ENCODE measurements at regions not wholly inside any gene's neighbourhood (a gene's known extent, or its start where the extent isn't known, plus 50 kb on each side); places are given as distances from the start of the nearest gene placed in this dataset.

DNA sequence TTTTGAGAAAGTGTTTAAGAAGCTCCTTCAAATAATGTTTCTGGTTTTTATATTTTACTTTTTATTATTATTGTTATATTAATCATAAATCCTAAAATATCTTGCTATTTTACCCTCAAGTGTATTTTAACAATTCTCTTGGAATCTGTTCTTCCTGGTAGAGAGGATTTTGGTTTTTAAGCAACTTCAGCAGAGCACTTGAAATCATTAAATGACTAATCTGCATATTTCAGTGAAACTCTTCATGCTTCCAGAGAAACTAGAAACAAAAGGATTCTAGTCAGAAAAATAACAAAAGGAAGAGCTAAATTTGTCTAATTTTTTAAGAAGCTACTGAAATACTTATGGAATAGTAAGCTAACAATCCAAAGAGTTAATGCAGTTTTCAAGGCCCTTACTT lies 1057.3 kb downstream of the TLE1 start:
- ATAC-seq (ENCODE audit: low FRiP score in 2 of 2): no peak
- Histone ChIP-seq H3K27me3 (no peaks in the 10 kb centered on the region), H3K4me3 (no peak overlapping the region), H3K4me1 (no peaks in the 10 kb centered on the region), H3K36me3 (no peaks in the 10 kb centered on the region), H3K9me3 (no peaks in the 10 kb centered on the region), H3K27ac (no peak overlapping the region)
- TF ChIP-seq POLR2AphosphoS5 (IDR thresholded peaks at IDR 0.05): no peak
- no peak for TF ChIP-seq EP300 (IDR thresholded peaks at IDR 0.05)
- no peak for TF ChIP-seq POLR2A (IDR thresholded peaks at IDR 0.05)
- no peak for DNase-seq

DNA sequence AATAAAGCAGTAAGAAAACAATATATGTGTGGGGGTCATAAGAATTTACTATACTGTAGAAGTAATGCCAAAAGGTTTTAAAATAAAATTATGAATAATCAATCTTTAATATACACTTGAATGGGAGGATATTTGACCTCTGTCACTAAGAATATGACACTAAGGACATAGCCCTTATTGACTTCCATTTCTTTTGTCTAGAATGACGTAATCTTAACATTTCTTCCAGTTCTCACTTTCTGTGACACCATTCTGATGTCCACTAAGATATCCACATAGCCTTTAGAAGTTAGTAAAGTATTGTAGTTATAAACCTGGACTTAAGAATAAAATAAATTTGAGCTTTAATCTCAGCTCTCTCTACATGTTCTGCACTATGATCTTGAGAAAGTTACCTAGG lies 1050.7 kb downstream of the TLE4 start:
- H3K9me3 ChIP-seq: no peaks in the 10 kb centered on the region
- WGBS, 2 donors: 72 to 78% methylated on average over 1 of the region's 1 CpG
- ATAC-seq (ENCODE audit: low FRiP score in 2 of 2) (no peak), DNase-seq (no peak)
- no peaks in the 10 kb centered on the region for H3K4me1 ChIP-seq
- H3K36me3 ChIP-seq: no peaks in the 10 kb centered on the region
- no peak for TF ChIP-seq EP300 (IDR thresholded peaks at IDR 0.05)
- TF ChIP-seq, protein P1, sequence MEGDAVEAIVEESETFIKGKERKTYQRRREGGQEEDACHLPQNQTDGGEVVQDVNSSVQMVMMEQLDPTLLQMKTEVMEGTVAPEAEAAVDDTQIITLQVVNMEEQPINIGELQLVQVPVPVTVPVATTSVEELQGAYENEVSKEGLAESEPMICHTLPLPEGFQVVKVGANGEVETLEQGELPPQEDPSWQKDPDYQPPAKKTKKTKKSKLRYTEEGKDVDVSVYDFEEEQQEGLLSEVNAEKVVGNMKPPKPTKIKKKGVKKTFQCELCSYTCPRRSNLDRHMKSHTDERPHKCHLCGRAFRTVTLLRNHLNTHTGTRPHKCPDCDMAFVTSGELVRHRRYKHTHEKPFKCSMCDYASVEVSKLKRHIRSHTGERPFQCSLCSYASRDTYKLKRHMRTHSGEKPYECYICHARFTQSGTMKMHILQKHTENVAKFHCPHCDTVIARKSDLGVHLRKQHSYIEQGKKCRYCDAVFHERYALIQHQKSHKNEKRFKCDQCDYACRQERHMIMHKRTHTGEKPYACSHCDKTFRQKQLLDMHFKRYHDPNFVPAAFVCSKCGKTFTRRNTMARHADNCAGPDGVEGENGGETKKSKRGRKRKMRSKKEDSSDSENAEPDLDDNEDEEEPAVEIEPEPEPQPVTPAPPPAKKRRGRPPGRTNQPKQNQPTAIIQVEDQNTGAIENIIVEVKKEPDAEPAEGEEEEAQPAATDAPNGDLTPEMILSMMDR (IDR thresholded peaks at IDR 0.05): no peak
- TF ChIP-seq POLR2AphosphoS5 (IDR thresholded peaks at IDR 0.05): no peak
- no peak for TF ChIP-seq POLR2A (IDR thresholded peaks at IDR 0.05)
- no peak overlapping the region for H3K4me3 ChIP-seq
- no peak overlapping the region for H3K27ac ChIP-seq
- H3K27me3 ChIP-seq: no peaks in the 10 kb centered on the region

DNA sequence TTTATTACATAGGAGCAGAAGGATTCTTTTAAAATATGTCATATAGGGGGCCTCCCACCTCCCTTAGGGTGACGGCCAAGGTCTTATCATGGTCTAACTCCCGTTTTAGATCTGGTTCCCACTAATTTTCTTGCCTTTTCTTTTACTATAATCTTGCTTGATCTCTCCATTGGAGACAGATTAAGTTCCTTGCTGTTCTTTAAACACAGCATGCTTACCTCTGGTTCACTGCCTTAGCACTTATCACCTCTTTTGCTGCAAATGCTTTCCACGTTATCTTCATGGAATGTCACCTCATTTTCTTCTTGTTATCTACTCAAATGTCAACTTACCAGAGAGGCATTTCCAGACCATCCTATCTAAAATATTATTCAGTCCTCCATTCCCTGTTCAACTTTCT lies 1047.6 kb downstream of the TLE4 start:
- 30 to 54% methylated on average over 3 of the region's 3 CpGs for WGBS, 2 donors
- no peak for DNase-seq
- Histone ChIP-seq H3K9me3 (no peaks in the 10 kb centered on the region), H3K4me3 (no peak overlapping the region), H3K27me3 (no peaks in the 10 kb centered on the region), H3K4me1 (no peaks in the 10 kb centered on the region), H3K36me3 (no peaks in the 10 kb centered on the region), H3K27ac (no peak overlapping the region)
- ATAC-seq (ENCODE audit: low FRiP score in 2 of 2): no peak
- TF ChIP-seq, protein P1 (IDR thresholded peaks at IDR 0.05): no peak
- TF ChIP-seq POLR2AphosphoS5 (IDR thresholded peaks at IDR 0.05) (no peak), POLR2A (IDR thresholded peaks at IDR 0.05) (no peak), EP300 (IDR thresholded peaks at IDR 0.05) (no peak)

DNA sequence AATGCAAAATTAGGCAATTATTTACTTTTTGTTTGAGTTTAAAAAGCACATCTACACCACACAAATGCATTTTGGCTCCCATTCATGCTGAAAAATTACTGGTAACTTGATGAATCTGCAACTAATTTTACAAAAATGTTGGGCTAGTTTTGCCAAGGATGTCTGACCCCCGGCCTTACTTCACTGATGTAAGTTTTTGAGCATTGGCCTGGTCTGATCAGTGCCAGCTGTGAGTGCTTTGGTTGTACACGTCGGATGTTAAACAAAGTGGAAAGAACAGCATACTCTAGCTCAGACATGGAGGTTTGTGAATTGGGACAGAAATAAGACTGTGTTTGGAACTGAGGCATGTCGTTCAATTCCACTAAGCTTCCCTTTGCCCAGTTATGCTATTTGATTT lies 1044.2 kb downstream of the TLE4 start:
- TF ChIP-seq POLR2AphosphoS5 (IDR thresholded peaks at IDR 0.05): no peak
- TF ChIP-seq EP300 (IDR thresholded peaks at IDR 0.05): no peak
- TF ChIP-seq POLR2A (IDR thresholded peaks at IDR 0.05): no peak
- TF ChIP-seq, protein P1 (IDR thresholded peaks at IDR 0.05): no peak
- Histone ChIP-seq H3K27ac (no peak overlapping the region), H3K4me3 (no peak overlapping the region), H3K27me3 (no peaks in the 10 kb centered on the region), H3K4me1 (no peaks in the 10 kb centered on the region), H3K36me3 (no peaks in the 10 kb centered on the region), H3K9me3 (no peaks in the 10 kb centered on the region)
- WGBS, 2 donors: 70 to 79% methylated on average over 4 of the region's 4 CpGs
- no peak for DNase-seq
- no peak for ATAC-seq (ENCODE audit: low FRiP score in 2 of 2)

DNA sequence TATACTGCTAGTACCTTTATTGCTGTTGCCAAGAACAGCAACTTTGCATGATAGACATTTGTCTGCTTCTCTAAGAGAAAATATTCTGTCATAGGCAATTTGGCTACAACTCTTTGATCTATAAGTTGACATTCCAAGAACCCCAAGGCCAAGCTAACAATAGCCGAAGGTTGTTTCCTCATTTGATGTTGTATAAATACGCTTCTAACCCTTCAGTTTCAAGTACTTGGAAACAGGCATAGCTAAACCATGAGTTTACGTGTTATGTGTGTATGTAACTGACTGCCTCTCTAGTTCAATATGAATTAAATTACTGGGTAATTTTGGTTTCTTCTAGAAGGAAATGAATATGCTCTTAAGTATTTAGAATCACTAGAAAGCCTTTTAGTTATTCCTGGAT lies 1034.0 kb downstream of the TLE4 start:
- no peaks in the 10 kb centered on the region for H3K4me1 ChIP-seq
- no peaks in the 10 kb centered on the region for H3K9me3 ChIP-seq
- TF ChIP-seq, protein P1 (IDR thresholded peaks at IDR 0.05): no peak
- TF ChIP-seq POLR2A (IDR thresholded peaks at IDR 0.05) (no peak), POLR2AphosphoS5 (IDR thresholded peaks at IDR 0.05) (no peak), EP300 (IDR thresholded peaks at IDR 0.05) (no peak)
- no peaks in the 10 kb centered on the region for H3K27me3 ChIP-seq
- no peak overlapping the region for H3K27ac ChIP-seq
- ATAC-seq (ENCODE audit: low FRiP score in 2 of 2) (no peak), DNase-seq (no peak)
- no peaks in the 10 kb centered on the region for H3K36me3 ChIP-seq
- H3K4me3 ChIP-seq: no peak overlapping the region
- WGBS, 2 donors: 62 to 67% methylated on average over 3 of the region's 3 CpGs

All from upper lobe of left lung (tissue), 6 donors.